HepG2 (cell line): ENCODE measurements at regions not wholly inside any gene's neighbourhood (a gene's known extent, or its start where the extent isn't known, plus 50 kb on each side); places are given as distances from the start of the nearest gene placed in this dataset.

ENCODE experiments used
- ATAC-seq: fragments of 200-7000 bp; cut with Tn5 transposase; 3 replicates; pipeline ENCODE4 v1.9.1; 2020; ENCODE audit warnings: mild to moderate bottlenecking, moderate library complexity
- BruUV-seq: library from RNA; stranded (reverse); fragments of 400-500 nt; replicated peaks from 2 replicates; lab custom pipeline; 2021; lab: Mats Ljungman, UMichigan
- CTCF ChIA-PET: fragments of 300-600 bp; formaldehyde crosslinking; extraction: SDS; loops from one replicate; lab custom pipeline; 2021; ENCODE audit warnings: low total read pairs, inconsistent platforms, low intra/inter-chr PET ratio; lab: Yijun Ruan, JAX
- POLR2A ChIA-PET: fragments of 350-600 bp; sonication (Branson Sonifier 250); formaldehyde crosslinking; loops from one replicate; lab custom pipeline; 2020; ENCODE audit warnings: antibody characterized with exemption, inconsistent platforms; lab: Yijun Ruan, JAX
- DNase-seq: peaks from one replicate; pipeline ENCODE4 v3.0.0-alpha.2; 2015; ENCODE audit warnings: low spot score
- FAIRE-seq: peaks from 3 replicates; lab custom pipeline; 2011; peaks lifted over from hg19 to GRCh38; lab: Jason Lieb, UNC
- H2AFZ ChIP-seq: one replicate; pipeline ENCODE4 v1.6.1; 2011; ENCODE audit warnings: low read length, inconsistent platforms
- H3K27ac ChIP-seq: fragments of 300-600 bp; 3 replicates; pipeline ENCODE4 v1.8.0; 2011; ENCODE audit warnings: mixed run types, mild to moderate bottlenecking, mixed read lengths, low read length, inconsistent platforms; ENCODE audit not compliant: insufficient read depth; ENCODE audit errors: extremely low read length
- H3K27me3 ChIP-seq, 2 experiments: fragments of 200-600 bp in 1 of 2; 2 replicates in 1 of 2; 3 replicates in 1 of 2; pipeline versions ENCODE4 v1.6.0 to v1.8.0; 2011; ENCODE audit warnings: low read length in 2 of 2, mild to moderate bottlenecking in 2 of 2, moderate library complexity in 2 of 2, inconsistent platforms in 1 of 2; ENCODE audit not compliant: insufficient read depth in 2 of 2, control insufficient read depth in 1 of 2
- H3K36me3 ChIP-seq, 2 experiments: fragments of 200-600 bp in 1 of 2; replicated peaks in 1 of 2; 2 replicates in 1 of 2; 3 replicates in 1 of 2; pipeline versions ENCODE4 v1.5.1 to v1.8.0; 2011; ENCODE audit warnings: low read length in 2 of 2, inconsistent platforms in 1 of 2; ENCODE audit not compliant: insufficient read depth in 2 of 2, control insufficient read depth in 1 of 2
- H3K4me1 ChIP-seq: 2 replicates; pipeline ENCODE4 v1.5.1; 2012; ENCODE audit warnings: low read length, inconsistent platforms; ENCODE audit not compliant: insufficient read depth
- H3K4me2 ChIP-seq: 2 replicates; pipeline ENCODE4 v1.6.0; 2011; ENCODE audit warnings: low read depth, low read length, inconsistent platforms
- H3K4me3 ChIP-seq, 3 experiments: fragments of 200-600 bp in 1 of 3; sonication (generic), shearing (Covaris generic) in 1 of 3; replicated peaks in 1 of 3; 2 replicates each; pipeline ENCODE4 v1.5.1; 2011 to 2016; ENCODE audit warnings: low read length in 3 of 3, inconsistent platforms in 2 of 3, low read depth in 2 of 3, mild to moderate bottlenecking in 2 of 3, control low read depth in 1 of 3, mixed read lengths in 1 of 3; ENCODE audit not compliant: insufficient read depth in 1 of 3
- H3K79me2 ChIP-seq: one replicate; pipeline ENCODE4 v1.6.1; 2011; ENCODE audit warnings: low read length, inconsistent platforms; ENCODE audit not compliant: insufficient read depth
- H3K9ac ChIP-seq: 2 replicates; pipeline ENCODE4 v1.6.0; 2011; ENCODE audit warnings: mild to moderate bottlenecking, low read depth, low read length, inconsistent platforms; ENCODE audit not compliant: insufficient read depth
- H3K9me3 ChIP-seq: 2 replicates; pipeline ENCODE4 v1.5.1; 2012; ENCODE audit warnings: mild to moderate bottlenecking, low read length
- H4K20me1 ChIP-seq: 2 replicates; pipeline ENCODE4 v1.6.0; 2011; ENCODE audit warnings: inconsistent platforms, mild to moderate bottlenecking, low read length, moderate library complexity; ENCODE audit not compliant: insufficient read depth
- AKAP8 ChIP-seq: sonication (generic); formaldehyde crosslinking; IDR thresholded peaks from 2 replicates; pipeline ENCODE4 v1.5.1; 2020; ENCODE audit warnings: mild to moderate bottlenecking, missing genetic modification reagents
- ARHGAP35 ChIP-seq: sonication (generic); formaldehyde crosslinking; IDR thresholded peaks from 2 replicates; pipeline ENCODE4 v1.9.0; 2022; ENCODE audit warnings: mild to moderate bottlenecking, inconsistent platforms, moderate library complexity, missing genetic modification reagents, borderline replicate concordance
- ATF3 ChIP-seq: sonication (generic); formaldehyde crosslinking; IDR thresholded peaks from 2 replicates; pipeline ENCODE4 v1.4.0; 2020; ENCODE audit warnings: missing genetic modification reagents
- BCL3 ChIP-seq: sonication (generic); formaldehyde crosslinking; IDR thresholded peaks from 2 replicates; pipeline ENCODE4 v1.5.1; 2020; ENCODE audit warnings: mild to moderate bottlenecking, missing genetic modification reagents, moderate library complexity
- NFE2L1 ChIP-seq: sonication (generic); formaldehyde crosslinking; IDR thresholded peaks from 2 replicates; pipeline ENCODE4 v1.4.0; 2020; ENCODE audit warnings: missing genetic modification reagents, mild to moderate bottlenecking, borderline replicate concordance
- NKX3-1 ChIP-seq: sonication (generic); formaldehyde crosslinking; IDR thresholded peaks from 2 replicates; pipeline ENCODE4 v1.5.0; 2020; ENCODE audit warnings: missing genetic modification reagents
- SKI ChIP-seq: fragments of 450-650 bp; IDR thresholded peaks from one replicate; pipeline ENCODE4 v1.6.1; 2018; ENCODE audit warnings: mild to moderate bottlenecking; ENCODE audit not compliant: partially characterized antibody
- SMAD3 ChIP-seq: sonication (generic); formaldehyde crosslinking; IDR thresholded peaks from 2 replicates; pipeline ENCODE4 v1.4.0; 2020; ENCODE audit warnings: missing genetic modification reagents
- SNAPC5 ChIP-seq: sonication (generic); formaldehyde crosslinking; IDR thresholded peaks from 2 replicates; pipeline ENCODE4 v1.8.1; 2023; ENCODE audit warnings: mild to moderate bottlenecking, missing genetic modification reagents, borderline replicate concordance
- SP1 ChIP-seq, 2 experiments: fragments of 450-650 bp in 1 of 2; sonication (generic) in 1 of 2; formaldehyde crosslinking in 1 of 2; IDR thresholded peaks; 2 replicates each; pipeline versions ENCODE4 v1.4.0 to v1.6.1; 2016 to 2020; ENCODE audit warnings: missing genetic modification reagents in 1 of 2
- ZNF101 ChIP-seq: sonication (generic); formaldehyde crosslinking; IDR thresholded peaks from 2 replicates; pipeline ENCODE4 v1.4.0; 2020; ENCODE audit warnings: mild to moderate bottlenecking, low read depth, missing genetic modification reagents, borderline replicate concordance
- ZNF432 ChIP-seq: sonication (generic); formaldehyde crosslinking; IDR thresholded peaks from 2 replicates; pipeline ENCODE4 v1.5.0; 2020; ENCODE audit warnings: missing genetic modification reagents, mild to moderate bottlenecking, borderline replicate concordance
- ZNF441 ChIP-seq: sonication (generic); formaldehyde crosslinking; IDR thresholded peaks from 2 replicates; pipeline ENCODE4 v1.7.0; 2021; ENCODE audit warnings: missing genetic modification reagents, borderline replicate concordance
- ZNF567 ChIP-seq: sonication (generic); formaldehyde crosslinking; IDR thresholded peaks from 2 replicates; pipeline ENCODE4 v1.8.1; 2023; ENCODE audit warnings: mild to moderate bottlenecking, missing genetic modification reagents, borderline replicate concordance
- ZNF674 ChIP-seq: sonication (generic); formaldehyde crosslinking; IDR thresholded peaks from 2 replicates; pipeline ENCODE4 v1.5.0; 2020; ENCODE audit warnings: low read depth, mild to moderate bottlenecking, missing genetic modification reagents
- ZNF703 ChIP-seq: sonication (generic); formaldehyde crosslinking; IDR thresholded peaks from 2 replicates; pipeline ENCODE4 v1.5.1; 2020; ENCODE audit warnings: missing genetic modification reagents, mild to moderate bottlenecking, moderate library complexity, borderline replicate concordance
- WGBS: methylation state at CpG from one replicate; pipeline ENCODE4 v1.1.6; 2017; ENCODE audit warnings: low lambda C conversion rate; 5-methylcytosine and 5-hydroxymethylcytosine counted together
- in situ Hi-C: cut with HindIII; loops from 2 replicates; pipeline ENCODE4 v1.10.0; 2017; ENCODE audit warnings: low pct_unique_long_range_greater_than_20kb; ENCODE audit not compliant: extremely low pct_ligation_motif_present
- intact Hi-C: fragments of 100-400 bp; cut with micrococcal nuclease; formaldehyde crosslinking; loops from one replicate; pipeline ENCODE4 v1.10.0; 2022; ENCODE audit not compliant: unreplicated experiment
- TF ChIP-seq, protein P1 (sequence below): sonication (generic); formaldehyde crosslinking; IDR thresholded peaks from 2 replicates; pipeline ENCODE4 v1.4.0; 2020; ENCODE audit warnings: low read depth, mild to moderate bottlenecking, missing genetic modification reagents
- TF ChIP-seq, protein P2 (sequence below): sonication (generic); formaldehyde crosslinking; IDR thresholded peaks from 2 replicates; pipeline ENCODE4 v1.8.0; 2022; ENCODE audit warnings: missing genetic modification reagents, mild to moderate bottlenecking, moderate library complexity, borderline replicate concordance
- TF ChIP-seq, protein P3 (sequence below): sonication (generic); formaldehyde crosslinking; IDR thresholded peaks from 2 replicates; pipeline ENCODE4 v1.4.0; 2020; ENCODE audit warnings: mild to moderate bottlenecking, missing genetic modification reagents

DNA sequence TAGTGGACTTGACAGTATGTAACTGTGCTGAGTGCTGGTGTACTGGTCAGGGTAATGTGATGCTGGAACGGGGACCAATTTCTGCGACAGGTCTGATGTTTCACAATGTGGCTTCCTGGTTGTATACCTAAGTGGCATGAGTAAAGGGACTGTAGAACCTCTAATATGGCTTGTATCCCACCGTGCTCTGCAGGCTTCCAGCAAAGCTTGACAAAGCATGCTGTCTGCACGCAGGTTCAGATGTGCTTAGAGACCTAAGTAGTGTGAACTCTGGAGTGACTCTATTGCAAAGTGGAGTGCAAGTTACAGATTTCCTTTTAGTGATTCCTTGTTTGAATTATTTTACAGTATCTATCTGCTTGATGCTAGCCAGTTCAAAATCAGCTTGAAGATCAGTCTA, 415.8 kb upstream of the NOVA1 start:
- ATAC-seq, result no peak
- TF ChIP-seq ZNF567 (CRISPR knock-in tag) (no peak), ATF3 (CRISPR knock-in tag) (no peak), ARHGAP35 (CRISPR knock-in tag) (no peak), BCL3 (CRISPR knock-in tag) (no peak), NFE2L1 (CRISPR knock-in tag) (no peak), SP1 (IDR thresholded peaks at IDR 0.05) (no peak), SP1 (CRISPR knock-in tag; IDR thresholded peaks at IDR 0.05) (no peak), NKX3-1 (no peak), ZNF432 (CRISPR knock-in tag) (no peak), ZNF703 (CRISPR knock-in tag) (no peak), ZNF441 (CRISPR knock-in tag) (no peak), ZNF674 (no peak), SKI (no peak), SMAD3 (CRISPR knock-in tag) (no peak), SNAPC5 (CRISPR knock-in tag) (no peak), ZNF101 (CRISPR knock-in tag) (no peak), AKAP8 (CRISPR knock-in tag) (no peak)
- TF ChIP-seq, protein P1, sequence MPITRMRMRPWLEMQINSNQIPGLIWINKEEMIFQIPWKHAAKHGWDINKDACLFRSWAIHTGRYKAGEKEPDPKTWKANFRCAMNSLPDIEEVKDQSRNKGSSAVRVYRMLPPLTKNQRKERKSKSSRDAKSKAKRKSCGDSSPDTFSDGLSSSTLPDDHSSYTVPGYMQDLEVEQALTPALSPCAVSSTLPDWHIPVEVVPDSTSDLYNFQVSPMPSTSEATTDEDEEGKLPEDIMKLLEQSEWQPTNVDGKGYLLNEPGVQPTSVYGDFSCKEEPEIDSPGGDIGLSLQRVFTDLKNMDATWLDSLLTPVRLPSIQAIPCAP (CRISPR knock-in tag), result no peak
- TF ChIP-seq, protein P2, sequence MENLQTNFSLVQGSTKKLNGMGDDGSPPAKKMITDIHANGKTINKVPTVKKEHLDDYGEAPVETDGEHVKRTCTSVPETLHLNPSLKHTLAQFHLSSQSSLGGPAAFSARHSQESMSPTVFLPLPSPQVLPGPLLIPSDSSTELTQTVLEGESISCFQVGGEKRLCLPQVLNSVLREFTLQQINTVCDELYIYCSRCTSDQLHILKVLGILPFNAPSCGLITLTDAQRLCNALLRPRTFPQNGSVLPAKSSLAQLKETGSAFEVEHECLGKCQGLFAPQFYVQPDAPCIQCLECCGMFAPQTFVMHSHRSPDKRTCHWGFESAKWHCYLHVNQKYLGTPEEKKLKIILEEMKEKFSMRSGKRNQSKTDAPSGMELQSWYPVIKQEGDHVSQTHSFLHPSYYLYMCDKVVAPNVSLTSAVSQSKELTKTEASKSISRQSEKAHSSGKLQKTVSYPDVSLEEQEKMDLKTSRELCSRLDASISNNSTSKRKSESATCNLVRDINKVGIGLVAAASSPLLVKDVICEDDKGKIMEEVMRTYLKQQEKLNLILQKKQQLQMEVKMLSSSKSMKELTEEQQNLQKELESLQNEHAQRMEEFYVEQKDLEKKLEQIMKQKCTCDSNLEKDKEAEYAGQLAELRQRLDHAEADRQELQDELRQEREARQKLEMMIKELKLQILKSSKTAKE, result no peak
- TF ChIP-seq, protein P3, sequence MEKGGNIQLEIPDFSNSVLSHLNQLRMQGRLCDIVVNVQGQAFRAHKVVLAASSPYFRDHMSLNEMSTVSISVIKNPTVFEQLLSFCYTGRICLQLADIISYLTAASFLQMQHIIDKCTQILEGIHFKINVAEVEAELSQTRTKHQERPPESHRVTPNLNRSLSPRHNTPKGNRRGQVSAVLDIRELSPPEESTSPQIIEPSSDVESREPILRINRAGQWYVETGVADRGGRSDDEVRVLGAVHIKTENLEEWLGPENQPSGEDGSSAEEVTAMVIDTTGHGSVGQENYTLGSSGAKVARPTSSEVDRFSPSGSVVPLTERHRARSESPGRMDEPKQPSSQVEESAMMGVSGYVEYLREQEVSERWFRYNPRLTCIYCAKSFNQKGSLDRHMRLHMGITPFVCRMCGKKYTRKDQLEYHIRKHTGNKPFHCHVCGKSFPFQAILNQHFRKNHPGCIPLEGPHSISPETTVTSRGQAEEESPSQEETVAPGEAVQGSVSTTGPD (CRISPR knock-in tag), result no peak
- no peak overlapping the region for H3K4me2 ChIP-seq
- POLR2A ChIA-PET, result no interaction called here
- CTCF ChIA-PET, result no interaction called here
- H3K27me3 ChIP-seq, result no peaks in the 10 kb centered on the region
- WGBS, result 27% methylated on average over 4 of the region's 4 CpGs
- H4K20me1 ChIP-seq, result no peaks in the 10 kb centered on the region
- no peak overlapping the region for H2AFZ ChIP-seq
- no TSS peak for BruUV-seq
- H3K4me3 ChIP-seq, result no peak overlapping the region
- FAIRE-seq, result no peak
- intact Hi-C loops, result no loop called here
- H3K4me1 ChIP-seq, result no peaks in the 10 kb centered on the region
- H3K27ac ChIP-seq, result no peak overlapping the region
- H3K9me3 ChIP-seq, result peaks cover 95% of the 10 kb centered on the region
- no peaks in the 10 kb centered on the region for H3K79me2 ChIP-seq
- H3K36me3 ChIP-seq, result no peaks in the 10 kb centered on the region
- H3K9ac ChIP-seq, result no peak overlapping the region
- no peak for DNase-seq
- in situ Hi-C loops, result no loop called here
